ENCODE measurements at regions not wholly inside any gene's neighbourhood (a gene's known extent, or its start where the extent isn't known, plus 50 kb on each side); places are given as distances from the start of the nearest gene placed in this dataset.

DNA sequence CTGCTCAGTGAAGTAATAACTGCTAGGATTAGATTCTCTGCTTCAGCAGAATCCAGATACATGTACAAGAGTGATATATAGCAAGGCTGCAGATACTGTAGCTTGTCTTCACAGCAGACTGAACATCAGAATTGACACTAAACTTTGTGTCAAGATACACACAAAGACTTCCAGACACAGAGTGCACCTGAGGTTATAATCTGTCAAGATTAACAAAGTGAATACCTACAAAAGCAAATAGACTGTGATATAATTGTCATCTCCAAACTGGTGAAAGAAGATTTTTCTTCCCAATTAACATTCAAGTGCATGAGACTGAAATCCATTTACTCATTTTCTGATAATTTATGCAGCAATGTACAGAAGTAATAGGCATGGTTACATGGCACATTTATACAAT is 2266.5 kb upstream of the WWC1 start:
- TF ChIP-seq, protein P1, sequence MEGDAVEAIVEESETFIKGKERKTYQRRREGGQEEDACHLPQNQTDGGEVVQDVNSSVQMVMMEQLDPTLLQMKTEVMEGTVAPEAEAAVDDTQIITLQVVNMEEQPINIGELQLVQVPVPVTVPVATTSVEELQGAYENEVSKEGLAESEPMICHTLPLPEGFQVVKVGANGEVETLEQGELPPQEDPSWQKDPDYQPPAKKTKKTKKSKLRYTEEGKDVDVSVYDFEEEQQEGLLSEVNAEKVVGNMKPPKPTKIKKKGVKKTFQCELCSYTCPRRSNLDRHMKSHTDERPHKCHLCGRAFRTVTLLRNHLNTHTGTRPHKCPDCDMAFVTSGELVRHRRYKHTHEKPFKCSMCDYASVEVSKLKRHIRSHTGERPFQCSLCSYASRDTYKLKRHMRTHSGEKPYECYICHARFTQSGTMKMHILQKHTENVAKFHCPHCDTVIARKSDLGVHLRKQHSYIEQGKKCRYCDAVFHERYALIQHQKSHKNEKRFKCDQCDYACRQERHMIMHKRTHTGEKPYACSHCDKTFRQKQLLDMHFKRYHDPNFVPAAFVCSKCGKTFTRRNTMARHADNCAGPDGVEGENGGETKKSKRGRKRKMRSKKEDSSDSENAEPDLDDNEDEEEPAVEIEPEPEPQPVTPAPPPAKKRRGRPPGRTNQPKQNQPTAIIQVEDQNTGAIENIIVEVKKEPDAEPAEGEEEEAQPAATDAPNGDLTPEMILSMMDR (IDR thresholded peaks at IDR 0.05): no peak
- TF ChIP-seq POLR2A (IDR thresholded peaks at IDR 0.05): no peak

Data from thyroid gland (tissue), 4 donors.